GF-D8 (cell line): ENCODE measurements at regions not wholly inside any gene's neighbourhood (a gene's known extent, or its start where the extent isn't known, plus 50 kb on each side); places are given as distances from the start of the nearest gene placed in this dataset.

Experiments used
- DNase-seq: peaks from one replicate; lab custom pipeline; 2025; lab: John Stamatoyannopoulos, UW

GRCh38 chr2:80854831-80855230 lies 550.3 kb upstream of the LRRTM1 start:
- no peak for DNase-seq

- DNase-seq: no peak
Observed at GRCh38 chr2:80852808-80853139, 548.2 kb upstream of the LRRTM1 start.

GRCh38 chr2:80852079-80852807 lies 547.7 kb upstream of the LRRTM1 start:
- no peak for DNase-seq

GRCh38 chr2:80830891-80831290 lies 526.3 kb upstream of the LRRTM1 start:
- DNase-seq: no peak

GRCh38 chr2:80822999-80823398 lies 518.4 kb upstream of the LRRTM1 start:
- DNase-seq: no peak

GRCh38 chr2:80815259-80815658 lies 510.7 kb upstream of the LRRTM1 start:
- DNase-seq: no peak

- no peak for DNase-seq
Observed at GRCh38 chr2:80786584-80786983, 482.0 kb upstream of the LRRTM1 start.

- no peak for DNase-seq
Observed at GRCh38 chr2:80778704-80779103, 474.2 kb upstream of the LRRTM1 start.

- no peak for DNase-seq
Observed at GRCh38 chr2:80748592-80748991, 444.0 kb upstream of the LRRTM1 start.

- DNase-seq: no peak
Observed at GRCh38 chr2:80737047-80737446, 432.5 kb upstream of the LRRTM1 start.

GRCh38 chr2:80725001-80725400 lies 420.4 kb upstream of the LRRTM1 start:
- no peak for DNase-seq

- DNase-seq: no peak
Observed at GRCh38 chr2:80722803-80723202, 418.3 kb upstream of the LRRTM1 start.

- DNase-seq: no peak
Observed at GRCh38 chr2:80719607-80720006, 415.1 kb upstream of the LRRTM1 start.

- DNase-seq: no peak
Observed at GRCh38 chr2:80715433-80715832, 410.9 kb upstream of the LRRTM1 start.

- no peak for DNase-seq
Observed at GRCh38 chr2:80711915-80712314, 407.4 kb upstream of the LRRTM1 start.

- no peak for DNase-seq
Observed at GRCh38 chr2:80706951-80707350, 402.4 kb upstream of the LRRTM1 start.

GRCh38 chr2:80706541-80706940 lies 402.0 kb upstream of the LRRTM1 start:
- DNase-seq: no peak

- DNase-seq: no peak
Observed at GRCh38 chr2:80703532-80703931, 399.0 kb upstream of the LRRTM1 start.

GRCh38 chr2:80700961-80701360 lies 396.4 kb upstream of the LRRTM1 start:
- DNase-seq: no peak
